Gastroesophageal sphincter (tissue), 4 donors: ENCODE measurements at regions not wholly inside any gene's neighbourhood (a gene's known extent, or its start where the extent isn't known, plus 50 kb on each side); places are given as distances from the start of the nearest gene placed in this dataset.

ENCODE experiments used
- ATAC-seq: fragments of 150-250 bp; one replicate; pipeline ENCODE4 v1.9.1; 2016; ENCODE audit warnings: mild to moderate bottlenecking, moderate library complexity
- H3K27ac ChIP-seq, 4 donors: fragments of 200-600 bp; sonication (generic) in 3 of 4; 1 replicate in 3 of 4; 2 replicates in 1 of 4; pipeline ENCODE4 v1.5.1; 2016 to 2019
- H3K27me3 ChIP-seq: fragments of 200-600 bp; sonication (generic); one replicate; pipeline ENCODE4 v1.5.1; 2019
- H3K36me3 ChIP-seq, 2 donors: fragments of 200-600 bp; sonication (generic); one replicate each; pipeline ENCODE4 v1.5.1; 2019; ENCODE audit warnings: control low read depth in 1 of 2
- H3K4me1 ChIP-seq, 3 donors: fragments of 200-600 bp; sonication (generic); 1 replicate in 2 of 3; 2 replicates in 1 of 3; pipeline ENCODE4 v1.5.1; 2016 to 2019; ENCODE audit warnings: control low read depth in 2 of 3
- H3K4me3 ChIP-seq, 2 donors: fragments of 200-600 bp; sonication (generic); one replicate each; pipeline ENCODE4 v1.5.1; 2019; ENCODE audit warnings: mild to moderate bottlenecking in 1 of 2, moderate library complexity in 1 of 2
- H3K9me3 ChIP-seq, 3 donors: fragments of 200-600 bp; sonication (generic); one replicate each; pipeline ENCODE4 v1.5.1; 2017 to 2019; ENCODE audit warnings: control low read depth in 2 of 3
- EP300 ChIP-seq: sonication (generic); formaldehyde crosslinking; IDR thresholded peaks from one replicate; pipeline ENCODE4 v1.6.1; 2017; ENCODE audit warnings: antibody characterized with exemption, mild to moderate bottlenecking
- POLR2A ChIP-seq, 2 donors: fragments of 450-650 bp; IDR thresholded peaks; one replicate each; pipeline ENCODE4 v1.6.1; 2017; ENCODE audit warnings: antibody characterized with exemption in 2 of 2, mild to moderate bottlenecking in 2 of 2, moderate library complexity in 1 of 2
- POLR2AphosphoS5 ChIP-seq: sonication (generic); formaldehyde crosslinking; IDR thresholded peaks from one replicate; pipeline ENCODE4 v1.6.1; 2017; ENCODE audit warnings: antibody characterized with exemption
- WGBS, 2 donors: methylation state at CpG; one replicate each; pipeline ENCODE4 v1.1.5; 2018; ENCODE audit warnings: low coverage in 1 of 2; 5-methylcytosine and 5-hydroxymethylcytosine counted together
- TF ChIP-seq, protein P1 (sequence below), 4 experiments: fragments of 200-600 bp in 2 of 4; fragments of 450-650 bp in 2 of 4; sonication (generic) in 1 of 4; IDR thresholded peaks; one replicate each; pipeline ENCODE4 v1.5.1; 2017 to 2019; ENCODE audit warnings: antibody characterized with exemption in 4 of 4, mild to moderate bottlenecking in 2 of 4, moderate library complexity in 2 of 4

GRCh38 chr7:115106316-115106715, 184.4 kb downstream of the MDFIC start:
- Histone ChIP-seq H3K9me3 (no peaks in the 10 kb centered on the region), H3K27ac (no peak overlapping the region), H3K4me3 (no peak overlapping the region), H3K36me3 (no peaks in the 10 kb centered on the region), H3K4me1 (peaks cover 0 to 7% (median 0%) of the 10 kb centered on the region in 3 donors), H3K27me3 (no peaks in the 10 kb centered on the region)
- TF ChIP-seq POLR2AphosphoS5, result no peak
- TF ChIP-seq, protein P1, sequence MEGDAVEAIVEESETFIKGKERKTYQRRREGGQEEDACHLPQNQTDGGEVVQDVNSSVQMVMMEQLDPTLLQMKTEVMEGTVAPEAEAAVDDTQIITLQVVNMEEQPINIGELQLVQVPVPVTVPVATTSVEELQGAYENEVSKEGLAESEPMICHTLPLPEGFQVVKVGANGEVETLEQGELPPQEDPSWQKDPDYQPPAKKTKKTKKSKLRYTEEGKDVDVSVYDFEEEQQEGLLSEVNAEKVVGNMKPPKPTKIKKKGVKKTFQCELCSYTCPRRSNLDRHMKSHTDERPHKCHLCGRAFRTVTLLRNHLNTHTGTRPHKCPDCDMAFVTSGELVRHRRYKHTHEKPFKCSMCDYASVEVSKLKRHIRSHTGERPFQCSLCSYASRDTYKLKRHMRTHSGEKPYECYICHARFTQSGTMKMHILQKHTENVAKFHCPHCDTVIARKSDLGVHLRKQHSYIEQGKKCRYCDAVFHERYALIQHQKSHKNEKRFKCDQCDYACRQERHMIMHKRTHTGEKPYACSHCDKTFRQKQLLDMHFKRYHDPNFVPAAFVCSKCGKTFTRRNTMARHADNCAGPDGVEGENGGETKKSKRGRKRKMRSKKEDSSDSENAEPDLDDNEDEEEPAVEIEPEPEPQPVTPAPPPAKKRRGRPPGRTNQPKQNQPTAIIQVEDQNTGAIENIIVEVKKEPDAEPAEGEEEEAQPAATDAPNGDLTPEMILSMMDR (IDR thresholded peaks at IDR 0.05), result no peak
- no peak for TF ChIP-seq EP300
- TF ChIP-seq POLR2A (IDR thresholded peaks at IDR 0.05), result no peak
- WGBS, 2 donors, result 86 to 97% methylated on average over 3 of the region's 3 CpGs
- ATAC-seq, result no peak

DNA sequence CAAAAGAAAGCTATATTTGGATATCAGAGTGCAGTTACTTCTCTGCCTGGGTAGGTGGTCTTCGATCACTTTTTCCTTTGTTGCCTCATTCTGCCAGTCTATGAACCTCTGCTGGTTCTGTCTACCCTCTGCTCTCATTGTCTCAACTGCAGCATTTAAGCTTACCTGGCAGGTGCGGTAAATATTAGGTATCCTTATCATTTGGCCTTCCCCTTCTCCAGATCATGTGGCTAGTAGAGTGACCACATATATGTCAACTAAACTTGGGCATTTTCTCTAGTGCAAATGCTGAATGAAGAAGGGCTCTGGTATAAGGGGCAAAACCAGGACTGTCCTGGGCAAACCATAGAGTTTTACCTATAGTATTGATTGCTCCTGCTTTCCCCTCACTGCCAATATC, 180.8 kb downstream of the MDFIC start:
- Histone ChIP-seq H3K4me1 (no peaks in the 10 kb centered on the region), H3K36me3 (no peaks in the 10 kb centered on the region), H3K4me3 (no peak overlapping the region), H3K27ac (no peak overlapping the region), H3K27me3 (no peaks in the 10 kb centered on the region), H3K9me3 (no peaks in the 10 kb centered on the region)
- WGBS, 2 donors, result 87 to 96% methylated on average over 2 of the region's 2 CpGs
- ATAC-seq, result no peak
- TF ChIP-seq, protein P1 (IDR thresholded peaks at IDR 0.05), result no peak
- no peak for TF ChIP-seq EP300
- TF ChIP-seq POLR2AphosphoS5, result no peak
- TF ChIP-seq POLR2A (IDR thresholded peaks at IDR 0.05), result no peak

DNA sequence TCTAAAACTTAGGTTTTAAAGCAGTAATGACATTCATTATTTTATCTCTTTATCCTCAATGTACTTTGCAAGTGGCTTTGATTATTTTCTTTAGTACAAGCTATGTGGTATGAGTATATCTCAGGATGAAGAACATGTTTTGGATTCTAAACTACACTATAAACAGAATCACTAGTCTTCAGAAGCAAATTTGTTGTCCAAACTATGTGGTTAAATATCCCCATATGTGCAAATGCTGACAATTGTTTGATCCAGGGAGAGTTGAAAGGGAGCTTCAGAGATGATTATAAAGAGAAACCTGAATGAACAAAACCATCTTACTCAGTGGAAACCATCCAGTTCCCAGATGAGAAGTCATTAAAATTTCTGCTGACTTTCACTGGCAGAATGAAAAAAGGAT, 179.3 kb downstream of the MDFIC start:
- no peak for ATAC-seq
- H3K4me3 ChIP-seq, result no peak overlapping the region
- no peak overlapping the region for H3K27ac ChIP-seq
- H3K9me3 ChIP-seq, result no peaks in the 10 kb centered on the region
- no peaks in the 10 kb centered on the region for H3K27me3 ChIP-seq
- H3K36me3 ChIP-seq, result no peaks in the 10 kb centered on the region
- no peaks in the 10 kb centered on the region for H3K4me1 ChIP-seq
- TF ChIP-seq EP300 (no peak), POLR2A (IDR thresholded peaks at IDR 0.05) (no peak), POLR2AphosphoS5 (no peak)
- TF ChIP-seq, protein P1 (IDR thresholded peaks at IDR 0.05), result no peak

DNA sequence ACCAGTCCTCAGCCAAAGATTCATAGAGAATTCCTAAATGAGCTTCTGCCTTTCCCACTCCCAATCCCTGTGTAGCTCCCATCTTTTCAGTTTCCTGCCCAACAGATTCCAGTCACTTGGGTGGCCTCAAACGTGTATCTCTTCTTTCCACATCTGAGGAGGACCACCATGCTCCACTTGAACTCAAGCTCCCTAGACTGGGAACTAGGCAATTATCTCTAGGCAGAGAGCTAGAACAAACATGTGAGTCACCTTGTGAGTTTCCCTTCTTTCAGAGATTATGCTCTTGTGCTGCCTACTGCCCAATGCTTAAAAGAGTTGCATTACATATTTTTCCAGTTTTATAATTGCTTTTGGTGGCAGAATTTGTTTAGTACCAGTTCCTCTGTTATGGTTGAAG, 178.0 kb downstream of the MDFIC start:
- 25 to 57% methylated on average over 1 of the region's 1 CpG for WGBS, 2 donors
- Histone ChIP-seq H3K36me3 (no peaks in the 10 kb centered on the region), H3K4me1 (no peaks in the 10 kb centered on the region), H3K9me3 (no peaks in the 10 kb centered on the region), H3K27ac (no peak overlapping the region), H3K27me3 (no peaks in the 10 kb centered on the region), H3K4me3 (no peak overlapping the region)
- TF ChIP-seq POLR2A (IDR thresholded peaks at IDR 0.05) (no peak), EP300 (no peak), POLR2AphosphoS5 (no peak)
- TF ChIP-seq, protein P1 (IDR thresholded peaks at IDR 0.05), result no peak
- ATAC-seq, result no peak

DNA sequence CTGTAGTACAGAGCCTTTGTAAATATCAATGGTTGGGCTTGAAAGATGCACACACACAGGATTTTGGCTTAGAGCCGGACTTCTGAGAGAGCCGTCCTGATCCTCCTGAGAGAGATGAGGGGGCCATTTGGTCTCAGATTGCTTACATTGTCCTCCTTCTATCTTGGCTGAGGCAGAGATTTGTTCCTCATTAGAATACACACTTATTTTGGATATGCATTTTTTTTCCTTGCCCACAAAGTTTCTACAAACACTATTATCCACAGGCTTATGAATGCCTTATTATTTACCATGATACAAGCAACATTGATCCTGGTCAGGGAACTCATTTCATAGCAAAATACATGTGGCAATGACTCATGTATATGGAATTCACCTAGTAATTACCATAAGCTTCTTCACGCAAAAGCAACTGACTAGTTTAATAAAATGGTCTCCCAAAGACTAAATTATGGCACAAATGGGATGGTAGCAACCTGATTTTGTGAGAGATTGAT, 175.3 kb downstream of the MDFIC start:
- H3K27ac ChIP-seq, result no peak overlapping the region
- no peaks in the 10 kb centered on the region for H3K4me1 ChIP-seq
- ATAC-seq, result no peak
- WGBS, 2 donors, result 57 to 75% methylated on average over 3 of the region's 3 CpGs
- no peaks in the 10 kb centered on the region for H3K27me3 ChIP-seq
- H3K4me3 ChIP-seq, result no peak overlapping the region
- TF ChIP-seq POLR2AphosphoS5, result no peak
- TF ChIP-seq, protein P1 (IDR thresholded peaks at IDR 0.05), result no peak
- TF ChIP-seq POLR2A (IDR thresholded peaks at IDR 0.05), result no peak
- no peaks in the 10 kb centered on the region for H3K36me3 ChIP-seq
- H3K9me3 ChIP-seq, result no peaks in the 10 kb centered on the region
